IgD-negative memory B cell (primary cell): ENCODE measurements at regions not wholly inside any gene's neighbourhood (a gene's known extent, or its start where the extent isn't known, plus 50 kb on each side); places are given as distances from the start of the nearest gene placed in this dataset.

Experiments used
- H3K27ac Mint-ChIP-seq, 3 donors: one replicate each; pipeline ENCODE4 v1.8.0; 2020 to 2022; ENCODE audit warnings: mild to moderate bottlenecking in 3 of 3, mixed read lengths in 3 of 3, moderate library complexity in 1 of 3
- H3K27me3 Mint-ChIP-seq: one replicate; pipeline ENCODE4 v1.8.0; 2021; ENCODE audit warnings: mixed read lengths
- H3K36me3 Mint-ChIP-seq: one replicate; pipeline ENCODE4 v1.8.0; 2020; ENCODE audit warnings: mild to moderate bottlenecking, mixed read lengths
- H3K4me1 Mint-ChIP-seq, 3 donors: one replicate each; pipeline ENCODE4 v1.8.0; 2020 to 2022; ENCODE audit warnings: mixed read lengths in 3 of 3, mild to moderate bottlenecking in 1 of 3
- H3K4me3 Mint-ChIP-seq, 4 donors: one replicate each; pipeline ENCODE4 v1.8.0; 2020 to 2022; ENCODE audit warnings: mild to moderate bottlenecking in 4 of 4, mixed read lengths in 4 of 4, moderate library complexity in 3 of 4
- H3K9me3 Mint-ChIP-seq, 3 donors: one replicate each; pipeline ENCODE4 v1.8.0; 2020 to 2021; ENCODE audit warnings: mixed read lengths in 3 of 3, mild to moderate bottlenecking in 1 of 3

DNA sequence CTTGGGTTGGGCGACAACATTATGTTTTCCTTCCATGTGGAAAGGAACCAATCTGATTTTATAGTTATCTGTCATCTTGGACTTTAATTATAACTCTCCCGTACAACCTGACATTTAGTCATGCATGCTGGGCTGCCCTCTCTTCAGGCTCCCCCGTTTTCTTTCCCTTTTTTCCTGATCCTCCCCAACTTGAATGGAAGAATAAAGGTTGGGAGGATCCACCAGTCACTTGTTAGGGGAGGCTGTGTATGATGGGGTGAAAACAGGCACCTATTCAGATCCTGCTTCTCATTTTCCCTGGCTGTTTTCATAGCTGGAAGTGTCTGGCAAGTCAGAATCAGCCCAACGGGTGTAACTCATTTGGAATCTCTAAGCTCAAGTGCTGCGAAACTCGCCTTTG lies 267.2 kb upstream of the SALL1 start:
- Mint-ChIP-seq H3K4me3 (no peak overlapping the region), H3K9me3 (peaks cover 4 to 6% (median 5%) of the 10 kb centered on the region in 3 donors), H3K36me3 (no peaks in the 10 kb centered on the region), H3K27me3 (no peaks in the 10 kb centered on the region), H3K27ac (no peak overlapping the region), H3K4me1 (no peaks in the 10 kb centered on the region)

DNA sequence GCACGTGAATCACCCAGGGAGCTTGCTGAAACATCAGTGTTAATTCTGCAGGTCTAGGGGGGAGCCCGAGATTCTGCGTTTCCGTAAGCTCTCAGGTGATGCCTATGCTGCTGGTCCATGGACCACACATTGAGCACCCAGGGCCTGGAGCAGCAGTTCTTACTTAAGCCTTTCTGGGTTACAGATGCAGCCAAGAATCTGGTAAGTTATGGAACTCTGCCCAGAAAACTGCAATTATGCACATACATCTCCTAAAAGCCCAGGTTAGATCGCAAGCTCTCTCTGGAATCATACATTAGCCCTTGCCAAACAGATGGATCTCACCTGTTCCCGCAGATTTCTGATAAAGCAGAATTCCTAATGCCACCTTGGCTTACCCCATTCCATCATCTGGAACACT lies 265.9 kb upstream of the SALL1 start:
- H3K27ac Mint-ChIP-seq, result no peak overlapping the region
- no peaks in the 10 kb centered on the region for H3K4me1 Mint-ChIP-seq
- no peaks in the 10 kb centered on the region for H3K36me3 Mint-ChIP-seq
- H3K27me3 Mint-ChIP-seq, result no peaks in the 10 kb centered on the region
- peaks cover 0 to 2% (median 2%) of the 10 kb centered on the region in 3 donors for H3K9me3 Mint-ChIP-seq
- no peak overlapping the region for H3K4me3 Mint-ChIP-seq

DNA sequence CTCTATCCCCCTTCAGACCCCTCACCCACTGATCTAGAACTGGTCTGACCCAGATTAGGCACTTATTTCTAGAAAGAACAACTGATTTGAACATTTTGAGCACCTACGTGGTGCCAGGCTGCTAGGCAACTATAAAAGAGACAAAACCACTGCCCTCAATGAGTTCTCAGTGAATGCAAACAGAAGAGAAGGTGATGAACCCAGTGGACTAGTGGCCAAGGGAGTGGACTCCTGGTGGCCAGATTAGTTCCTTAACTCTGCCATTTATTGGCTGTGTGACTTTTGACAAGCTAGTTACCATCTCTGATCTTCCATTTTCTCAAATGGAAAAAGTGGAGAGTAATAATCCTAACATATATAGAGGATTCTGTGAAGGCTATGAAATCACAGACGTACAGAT lies 259.1 kb upstream of the SALL1 start:
- no peaks in the 10 kb centered on the region for H3K27me3 Mint-ChIP-seq
- no peak overlapping the region for H3K27ac Mint-ChIP-seq
- H3K4me1 Mint-ChIP-seq, result no peaks in the 10 kb centered on the region
- H3K9me3 Mint-ChIP-seq, result peaks cover 3 to 8% (median 8%) of the 10 kb centered on the region in 3 donors
- no peaks in the 10 kb centered on the region for H3K36me3 Mint-ChIP-seq
- no peak overlapping the region for H3K4me3 Mint-ChIP-seq

DNA sequence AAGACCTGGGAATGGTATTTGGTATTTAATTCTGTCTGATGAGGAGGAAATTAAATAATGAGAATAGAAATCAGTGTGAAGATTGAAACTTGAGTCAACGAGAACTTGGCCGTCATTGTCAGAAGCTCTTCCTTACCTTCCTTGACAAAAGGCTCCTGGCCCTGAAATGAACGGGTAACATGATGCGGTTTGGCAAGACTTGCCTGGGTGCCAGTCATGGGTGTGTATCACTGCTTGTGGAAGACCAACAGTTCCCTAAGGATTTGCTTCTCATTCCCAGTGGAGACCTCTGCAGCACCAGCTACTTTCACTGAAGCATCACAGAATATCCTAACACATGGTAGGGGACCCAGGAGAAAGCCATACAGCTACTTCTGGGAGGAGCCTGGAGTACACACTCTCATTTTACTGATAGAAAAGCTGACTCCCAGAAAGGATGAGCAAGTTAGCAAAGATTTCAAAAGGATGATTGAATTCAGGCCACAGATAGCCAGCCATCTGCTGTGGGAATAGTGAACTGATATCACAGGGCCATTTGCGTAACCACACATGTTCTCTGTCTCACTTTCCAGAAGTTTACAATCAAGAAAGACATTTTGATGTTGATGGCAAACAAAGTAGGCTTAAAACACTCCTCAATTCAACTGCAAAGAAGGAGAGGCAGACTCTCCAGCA lies 258.1 kb upstream of the SALL1 start:
- H3K4me1 Mint-ChIP-seq, result no peaks in the 10 kb centered on the region
- H3K27ac Mint-ChIP-seq, result no peak overlapping the region
- no peaks in the 10 kb centered on the region for H3K27me3 Mint-ChIP-seq
- no peaks in the 10 kb centered on the region for H3K36me3 Mint-ChIP-seq
- H3K9me3 Mint-ChIP-seq, result peaks cover 5 to 8% (median 8%) of the 10 kb centered on the region in 3 donors
- H3K4me3 Mint-ChIP-seq, result no peak overlapping the region

DNA sequence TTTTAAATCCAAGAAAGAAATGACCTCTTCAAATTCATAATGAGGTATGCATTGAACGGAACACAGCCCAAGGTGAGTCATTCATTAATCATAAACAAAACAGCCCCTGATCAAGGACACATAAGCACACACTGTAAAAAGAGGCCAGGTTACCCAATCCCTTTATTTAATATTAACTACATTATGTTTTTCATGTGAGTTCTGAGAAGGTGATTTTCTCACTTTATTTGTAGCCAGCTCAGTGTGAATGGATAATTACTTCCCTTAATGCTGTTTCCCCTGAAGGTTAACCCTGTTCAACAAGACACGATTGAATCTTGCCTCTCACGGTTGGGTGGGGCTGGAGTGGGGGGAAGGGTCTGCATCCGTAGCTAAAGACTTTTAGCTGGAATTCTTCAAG lies 257.3 kb upstream of the SALL1 start:
- Mint-ChIP-seq H3K27ac (no peak overlapping the region), H3K9me3 (peaks cover 5 to 8% (median 8%) of the 10 kb centered on the region in 3 donors), H3K4me1 (no peaks in the 10 kb centered on the region), H3K4me3 (no peak overlapping the region), H3K27me3 (no peaks in the 10 kb centered on the region), H3K36me3 (no peaks in the 10 kb centered on the region)

DNA sequence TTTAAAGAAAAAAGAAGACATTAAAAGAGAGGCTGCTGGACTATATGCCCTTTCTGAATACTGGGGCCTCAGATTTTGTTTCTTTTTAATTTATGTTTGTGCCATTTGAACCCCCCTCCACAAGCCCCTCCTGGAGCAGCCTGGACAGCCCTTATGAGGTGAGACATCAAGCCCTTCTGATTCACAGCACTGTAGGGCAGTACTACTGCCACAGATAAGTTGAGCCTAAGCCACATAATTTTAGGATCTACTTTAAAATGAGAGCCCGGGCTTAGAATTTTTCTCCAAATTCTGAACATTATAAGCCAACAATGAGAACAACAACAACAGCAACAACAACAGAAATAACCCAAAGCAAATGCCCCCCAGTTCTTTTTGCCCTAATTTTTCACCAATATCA lies 256.9 kb upstream of the SALL1 start:
- Mint-ChIP-seq H3K27me3 (no peaks in the 10 kb centered on the region), H3K9me3 (peaks cover 5 to 9% (median 8%) of the 10 kb centered on the region in 3 donors), H3K36me3 (no peaks in the 10 kb centered on the region), H3K4me1 (no peaks in the 10 kb centered on the region), H3K27ac (no peak overlapping the region), H3K4me3 (no peak overlapping the region)

DNA sequence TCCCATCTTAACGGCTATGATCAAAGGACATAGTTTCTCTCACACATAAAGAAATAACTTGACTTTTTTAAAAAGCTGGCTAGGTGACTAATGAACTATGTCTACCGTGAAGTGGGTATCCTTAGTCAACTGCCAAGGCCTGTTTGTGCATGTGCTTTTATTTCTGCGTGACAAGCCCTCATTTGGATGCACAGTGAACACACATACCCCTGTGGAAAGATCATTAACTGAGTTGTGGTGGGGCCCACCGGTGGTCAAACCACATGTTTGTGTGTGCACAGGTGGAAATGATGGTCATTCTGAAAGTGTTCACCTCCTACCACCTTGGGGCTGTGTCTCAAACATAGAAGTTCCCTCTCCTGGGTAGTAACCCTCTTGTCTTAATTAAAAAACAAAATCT lies 256.1 kb upstream of the SALL1 start:
- H3K4me1 Mint-ChIP-seq, result no peaks in the 10 kb centered on the region
- H3K27me3 Mint-ChIP-seq, result no peaks in the 10 kb centered on the region
- H3K4me3 Mint-ChIP-seq, result no peak overlapping the region
- peaks cover 5 to 8% (median 8%) of the 10 kb centered on the region in 3 donors for H3K9me3 Mint-ChIP-seq
- no peaks in the 10 kb centered on the region for H3K36me3 Mint-ChIP-seq
- H3K27ac Mint-ChIP-seq, result no peak overlapping the region

DNA sequence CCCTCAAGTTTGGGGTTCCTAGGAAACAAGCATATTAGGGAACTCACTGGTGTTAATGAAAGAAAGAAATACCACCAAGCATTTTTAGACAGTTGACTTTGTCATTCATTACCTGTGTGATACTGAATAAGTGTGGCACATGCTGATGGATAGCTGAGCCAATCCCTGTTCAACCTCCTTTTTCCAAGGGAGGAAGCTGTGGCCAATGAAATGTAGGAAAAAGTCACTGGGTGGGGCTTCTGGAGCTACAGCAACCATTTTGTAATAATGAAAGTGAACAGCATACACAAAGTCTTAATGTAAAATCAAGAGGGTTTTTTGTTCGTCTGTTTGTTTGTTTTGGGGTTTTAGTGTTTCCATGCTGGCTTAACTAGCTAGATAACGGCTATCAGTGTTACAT lies 254.3 kb upstream of the SALL1 start:
- Mint-ChIP-seq H3K4me3 (no peak overlapping the region), H3K4me1 (no peaks in the 10 kb centered on the region), H3K27me3 (no peaks in the 10 kb centered on the region), H3K9me3 (peaks cover 8 to 16% (median 12%) of the 10 kb centered on the region in 3 donors), H3K36me3 (no peaks in the 10 kb centered on the region), H3K27ac (no peak overlapping the region)

DNA sequence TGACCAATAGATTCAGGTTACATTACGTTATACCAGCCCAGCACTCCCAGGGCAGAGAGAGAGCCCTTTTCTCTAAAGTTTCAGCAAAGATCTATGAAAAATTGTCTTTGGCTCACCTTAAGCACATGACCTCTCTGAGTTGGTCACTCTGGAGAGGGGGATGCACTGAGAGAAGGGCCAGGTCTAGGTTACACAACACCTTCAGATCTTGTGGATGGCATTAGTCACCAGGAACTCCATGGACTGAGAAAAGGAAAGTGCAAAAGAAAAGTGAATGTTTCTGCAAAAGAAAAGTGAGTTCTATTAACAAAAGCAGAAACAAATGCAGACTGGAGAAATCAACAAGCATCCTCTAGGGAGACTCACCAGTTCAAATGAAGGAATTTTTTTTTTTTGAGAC lies 253.3 kb upstream of the SALL1 start:
- Mint-ChIP-seq H3K36me3 (no peaks in the 10 kb centered on the region), H3K27me3 (no peaks in the 10 kb centered on the region), H3K27ac (no peak overlapping the region), H3K4me1 (no peaks in the 10 kb centered on the region), H3K4me3 (no peak overlapping the region), H3K9me3 (peaks cover 8 to 12% (median 11%) of the 10 kb centered on the region in 3 donors)

DNA sequence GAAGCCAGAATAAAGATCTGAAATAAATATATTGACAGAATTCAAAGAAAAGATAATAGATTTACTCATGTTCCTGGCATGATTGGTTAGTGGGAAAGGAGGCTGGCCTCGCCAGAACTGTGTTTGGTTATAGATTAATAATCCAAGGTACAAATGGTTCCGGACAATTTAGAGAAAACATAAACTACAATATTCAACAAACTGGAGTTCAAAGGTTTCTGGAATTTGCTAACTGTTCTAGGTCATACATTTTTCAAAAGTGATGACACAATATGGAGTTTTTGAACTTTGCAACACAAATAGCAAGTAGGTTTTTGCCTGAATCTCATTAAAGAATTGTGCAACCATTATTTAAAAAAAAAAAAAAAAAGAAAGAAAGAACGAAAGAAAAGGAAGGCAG lies 251.7 kb upstream of the SALL1 start:
- no peaks in the 10 kb centered on the region for H3K4me1 Mint-ChIP-seq
- no peaks in the 10 kb centered on the region for H3K27me3 Mint-ChIP-seq
- H3K36me3 Mint-ChIP-seq, result no peaks in the 10 kb centered on the region
- no peak overlapping the region for H3K27ac Mint-ChIP-seq
- H3K9me3 Mint-ChIP-seq, result peaks cover 2 to 12% (median 11%) of the 10 kb centered on the region in 3 donors
- H3K4me3 Mint-ChIP-seq, result no peak overlapping the region

DNA sequence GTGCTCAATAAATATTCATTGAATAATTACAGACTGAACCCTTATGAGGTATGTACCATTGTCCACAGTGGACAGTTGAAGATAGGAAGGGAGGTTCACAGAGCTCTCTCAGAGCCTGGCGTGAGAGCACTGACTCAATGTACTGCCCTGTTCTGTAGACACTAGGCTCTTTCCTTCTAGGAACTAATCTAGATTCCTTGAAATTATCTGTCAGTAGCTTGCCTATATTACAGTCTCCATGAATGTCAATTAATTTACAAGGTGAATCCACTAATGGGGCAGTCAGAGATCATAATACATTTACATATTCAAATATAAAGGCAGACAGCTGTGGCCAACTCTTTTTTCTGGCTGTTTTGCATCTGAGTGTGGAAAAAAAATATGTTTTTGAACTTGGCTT lies 251.2 kb upstream of the SALL1 start:
- no peaks in the 10 kb centered on the region for H3K4me1 Mint-ChIP-seq
- H3K9me3 Mint-ChIP-seq, result peaks cover 2 to 15% (median 11%) of the 10 kb centered on the region in 3 donors
- no peak overlapping the region for H3K4me3 Mint-ChIP-seq
- no peaks in the 10 kb centered on the region for H3K27me3 Mint-ChIP-seq
- no peaks in the 10 kb centered on the region for H3K36me3 Mint-ChIP-seq
- H3K27ac Mint-ChIP-seq, result no peak overlapping the region

DNA sequence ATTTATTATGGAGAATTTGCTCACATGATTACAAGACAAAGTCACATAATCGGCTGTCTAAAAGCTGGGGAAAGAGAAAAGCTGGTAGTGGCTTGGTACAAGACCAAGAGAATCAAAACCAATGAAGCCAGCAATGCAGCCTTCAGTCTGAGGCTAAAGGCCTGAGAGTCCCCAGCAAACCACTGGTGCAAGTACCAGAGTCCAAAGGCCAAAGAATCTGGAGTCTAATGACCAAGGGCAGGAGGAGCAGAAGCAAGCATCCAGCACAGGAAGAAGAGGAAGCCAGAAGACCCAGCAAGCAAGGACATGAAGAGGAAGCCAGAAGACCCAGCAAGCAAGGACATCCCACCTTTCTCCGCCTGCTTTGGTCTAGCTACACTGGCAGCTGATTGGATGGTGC lies 250.6 kb upstream of the SALL1 start:
- H3K27me3 Mint-ChIP-seq, result no peaks in the 10 kb centered on the region
- H3K36me3 Mint-ChIP-seq, result no peaks in the 10 kb centered on the region
- H3K4me1 Mint-ChIP-seq, result no peaks in the 10 kb centered on the region
- H3K9me3 Mint-ChIP-seq, result peaks cover 2 to 15% (median 11%) of the 10 kb centered on the region in 3 donors
- H3K4me3 Mint-ChIP-seq, result no peak overlapping the region
- no peak overlapping the region for H3K27ac Mint-ChIP-seq

DNA sequence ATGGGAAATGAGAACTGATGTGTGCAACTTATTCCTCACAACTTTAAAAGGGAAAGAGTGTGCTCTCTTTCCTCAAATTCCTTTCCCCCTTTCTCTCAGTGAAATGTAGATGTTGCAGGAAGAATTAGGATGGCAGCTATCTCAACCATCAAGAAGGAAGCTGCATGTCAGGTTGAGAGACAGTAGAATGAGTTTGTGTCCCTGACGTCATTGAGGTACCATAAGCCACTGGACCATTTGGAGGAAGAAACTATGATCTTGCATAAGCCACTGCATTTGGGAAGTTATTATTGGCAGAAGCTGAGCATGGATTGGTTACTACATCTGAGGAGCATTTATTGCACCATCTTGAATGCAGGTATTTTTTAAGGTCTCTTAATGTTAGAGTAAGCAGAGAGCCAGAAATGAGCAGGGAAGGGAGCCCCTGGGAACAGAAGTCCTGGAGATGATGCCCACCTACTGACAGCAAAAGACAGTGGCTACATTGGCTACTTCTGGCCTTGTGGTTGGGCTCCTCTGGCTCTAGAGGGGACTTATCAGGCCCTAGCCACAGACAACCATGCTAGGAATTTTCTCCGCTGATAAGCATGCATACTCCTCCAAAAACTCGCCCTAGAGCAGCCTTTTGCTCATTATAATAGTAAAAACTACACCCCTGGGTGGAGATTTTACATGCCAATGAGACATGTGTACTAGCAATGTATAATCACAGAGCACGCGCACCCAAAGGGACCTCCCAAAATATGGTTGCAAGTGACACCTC lies 249.0 kb upstream of the SALL1 start:
- H3K27me3 Mint-ChIP-seq, result no peaks in the 10 kb centered on the region
- peak overlapping the region in 1 of 4 donors; percentile 47 for H3K4me3 Mint-ChIP-seq
- H3K36me3 Mint-ChIP-seq, result no peaks in the 10 kb centered on the region
- no peaks in the 10 kb centered on the region for H3K4me1 Mint-ChIP-seq
- no peak overlapping the region for H3K27ac Mint-ChIP-seq
- peaks cover 4 to 17% (median 15%) of the 10 kb centered on the region in 3 donors for H3K9me3 Mint-ChIP-seq

DNA sequence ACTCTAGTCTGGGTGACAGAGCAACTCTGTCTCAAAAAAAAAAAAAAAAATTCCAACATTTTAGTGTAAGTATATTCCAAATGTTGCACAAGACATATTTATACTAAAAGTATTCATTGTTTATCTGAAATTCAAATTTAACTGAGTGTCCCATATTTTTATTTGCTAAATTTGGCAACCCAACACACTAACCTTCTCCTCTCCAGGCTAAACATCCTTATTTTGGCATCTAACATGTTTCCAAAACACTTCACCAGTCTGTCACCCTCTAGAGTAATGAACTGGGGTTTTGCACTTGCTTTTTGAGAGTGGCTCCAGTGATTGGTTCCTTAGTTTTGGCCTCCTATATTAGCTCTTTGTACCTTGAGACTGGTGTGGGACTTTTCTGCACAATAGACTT lies 243.4 kb upstream of the SALL1 start:
- Mint-ChIP-seq H3K9me3 (peaks cover 1 to 15% (median 9%) of the 10 kb centered on the region in 3 donors), H3K27me3 (no peaks in the 10 kb centered on the region), H3K27ac (no peak overlapping the region), H3K4me1 (no peaks in the 10 kb centered on the region), H3K36me3 (no peaks in the 10 kb centered on the region), H3K4me3 (no peak overlapping the region)

DNA sequence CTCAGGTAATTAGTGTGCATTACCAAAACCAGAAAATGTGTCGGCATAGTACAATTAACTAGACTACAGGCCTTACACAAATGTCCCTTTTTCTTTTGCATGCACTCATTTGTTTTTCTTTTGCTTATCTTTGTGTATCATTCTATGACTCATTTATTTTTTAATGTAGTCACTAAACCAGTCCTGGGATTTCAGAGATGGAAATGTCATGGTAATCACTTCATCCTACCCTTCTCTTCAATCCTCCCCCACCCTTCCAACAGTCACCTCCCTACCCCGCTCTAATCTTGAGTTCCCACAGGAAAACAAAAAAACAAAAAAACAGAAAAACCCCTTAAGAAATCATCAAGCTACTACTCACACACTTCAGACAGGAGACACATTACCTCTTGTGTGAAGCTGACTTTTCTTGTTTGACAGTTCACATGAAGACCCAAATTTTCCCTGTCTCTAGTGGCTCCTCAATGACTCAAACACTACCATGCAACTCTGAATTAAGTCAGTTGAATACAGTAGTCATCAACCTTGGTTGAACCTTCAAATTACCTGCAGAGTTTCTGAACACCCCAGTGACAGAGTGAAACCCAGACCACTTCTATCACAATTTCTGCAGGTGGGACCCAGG lies 242.4 kb upstream of the SALL1 start:
- Mint-ChIP-seq H3K27me3 (no peaks in the 10 kb centered on the region), H3K4me1 (no peaks in the 10 kb centered on the region), H3K27ac (peak overlapping the region in 1 of 3 donors; percentile 35), H3K9me3 (peaks cover 1 to 16% (median 9%) of the 10 kb centered on the region in 3 donors), H3K4me3 (no peak overlapping the region), H3K36me3 (no peaks in the 10 kb centered on the region)
